Neural progenitor cell (in vitro differentiated cells): ENCODE measurements at regions not wholly inside any gene's neighbourhood (a gene's known extent, or its start where the extent isn't known, plus 50 kb on each side); places are given as distances from the start of the nearest gene placed in this dataset.

Experiments
- DNase-seq: peaks from one replicate; pipeline ENCODE4 v3.0.0-alpha.2; 2016; ENCODE audit warnings: low spot score
- H2AFZ ChIP-seq: fragments of 200-600 bp; sonication (generic); replicated peaks from 2 replicates; pipeline ENCODE4 v1.6.1; 2016; ENCODE audit warnings: antibody characterized with exemption
- H3F3A ChIP-seq: fragments of 200-600 bp; sonication (generic); 2 replicates; pipeline ENCODE4 v1.6.1; 2016; ENCODE audit warnings: antibody characterized with exemption, low read depth
- H3K27ac ChIP-seq: fragments of 200-600 bp; sonication (generic); 2 replicates; pipeline ENCODE4 v1.5.1; 2016; ENCODE audit warnings: mild to moderate bottlenecking
- H3K27me3 ChIP-seq: fragments of 200-600 bp; sonication (generic); 2 replicates; pipeline ENCODE4 v1.6.1; 2016; ENCODE audit warnings: mild to moderate bottlenecking, moderate library complexity
- H3K36me3 ChIP-seq: fragments of 200-600 bp; sonication (generic); 2 replicates; pipeline ENCODE4 v1.5.1; 2016
- H3K4me1 ChIP-seq: fragments of 200-600 bp; sonication (generic); 2 replicates; pipeline ENCODE4 v1.6.1; 2016; ENCODE audit warnings: mixed run types
- H3K4me2 ChIP-seq: fragments of 200-600 bp; sonication (generic); 2 replicates; pipeline ENCODE4 v1.6.1; 2016
- H3K4me3 ChIP-seq: fragments of 200-600 bp; sonication (generic); 2 replicates; pipeline ENCODE4 v1.5.1; 2016
- H3K79me2 ChIP-seq: fragments of 200-600 bp; sonication (generic); 2 replicates; pipeline ENCODE4 v1.6.1; 2016; ENCODE audit warnings: low read depth
- H3K9ac ChIP-seq: fragments of 200-600 bp; sonication (generic); 2 replicates; pipeline ENCODE4 v1.6.1; 2016
- H3K9me3 ChIP-seq: fragments of 200-600 bp; sonication (generic); 2 replicates; pipeline ENCODE4 v1.5.1; 2016; ENCODE audit warnings: low read depth
- H4K20me1 ChIP-seq: fragments of 200-600 bp; sonication (generic); 2 replicates; pipeline ENCODE4 v1.6.1; 2016; ENCODE audit warnings: low read depth
- H3K27ac Mint-ChIP-seq: 3 replicates; pipeline ENCODE4 v1.8.0; 2021; ENCODE audit warnings: mixed read lengths
- H3K27me3 Mint-ChIP-seq: 2 replicates; pipeline ENCODE4 v1.8.0; 2022; ENCODE audit warnings: low read depth, mild to moderate bottlenecking, inconsistent platforms, moderate library complexity, mixed read lengths; ENCODE audit not compliant: insufficient read depth
- H3K36me3 Mint-ChIP-seq: 3 replicates; pipeline ENCODE4 v1.8.0; 2021; ENCODE audit warnings: mixed read lengths
- H3K4me1 Mint-ChIP-seq: 3 replicates; pipeline ENCODE4 v1.8.0; 2021; ENCODE audit warnings: mixed read lengths
- H3K4me3 Mint-ChIP-seq: 3 replicates; pipeline ENCODE4 v1.8.0; 2021; ENCODE audit warnings: mild to moderate bottlenecking, moderate library complexity, mixed read lengths
- H3K9me3 Mint-ChIP-seq: 3 replicates; pipeline ENCODE4 v1.8.0; 2020; ENCODE audit warnings: mixed read lengths
- EZH2 ChIP-seq: fragments of 200-600 bp; sonication (generic); IDR thresholded peaks from 2 replicates; pipeline ENCODE4 v1.6.1; 2017; ENCODE audit warnings: antibody characterized with exemption, mild to moderate bottlenecking, moderate library complexity
- EZH2phosphoT487 ChIP-seq: fragments of 200-600 bp; sonication (generic); IDR thresholded peaks from 2 replicates; pipeline ENCODE4 v1.6.1; 2017; ENCODE audit warnings: antibody characterized with exemption
- TF ChIP-seq, protein P1 (sequence below): fragments of 200-600 bp; sonication (generic); IDR thresholded peaks from 2 replicates; pipeline ENCODE4 v1.5.1; 2017; ENCODE audit warnings: antibody characterized with exemption, mild to moderate bottlenecking

DNA sequence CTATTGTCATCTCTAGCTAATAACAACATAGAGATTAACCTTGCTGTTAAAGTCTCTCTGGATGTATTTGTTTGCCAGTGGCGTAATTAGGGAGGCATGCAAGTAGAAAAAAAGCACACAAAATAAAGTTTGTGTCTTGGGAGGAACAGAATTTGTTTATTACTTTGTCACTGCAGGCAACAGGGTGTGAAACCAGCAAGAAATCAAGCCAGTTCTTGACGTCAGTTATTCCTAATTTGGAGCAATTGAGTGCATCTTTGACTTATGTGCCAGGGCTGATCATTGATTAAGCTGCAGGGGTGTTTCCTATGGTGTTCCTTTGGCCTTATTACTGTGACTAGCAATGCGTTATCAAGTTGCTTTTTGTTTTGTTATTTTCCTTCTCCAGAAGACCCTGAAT lies 751.0 kb downstream of the KCNA4 start:
- peaks cover 3% of the 10 kb centered on the region for H3K4me1 Mint-ChIP-seq
- no peaks in the 10 kb centered on the region for H3K36me3 ChIP-seq
- H2AFZ ChIP-seq, result no peak overlapping the region
- H4K20me1 ChIP-seq, result no peaks in the 10 kb centered on the region
- no peaks in the 10 kb centered on the region for H3K9me3 ChIP-seq
- H3F3A ChIP-seq, result no peaks in the 10 kb centered on the region
- DNase-seq, result no peak
- H3K9me3 Mint-ChIP-seq, result no peaks in the 10 kb centered on the region
- H3K4me3 Mint-ChIP-seq, result no peak overlapping the region
- no peaks in the 10 kb centered on the region for H3K36me3 Mint-ChIP-seq
- no peak overlapping the region for H3K4me3 ChIP-seq
- H3K27ac ChIP-seq, result no peak overlapping the region
- H3K9ac ChIP-seq, result no peak overlapping the region
- H3K27me3 ChIP-seq, result no peaks in the 10 kb centered on the region
- H3K79me2 ChIP-seq, result no peaks in the 10 kb centered on the region
- no peak overlapping the region for H3K27ac Mint-ChIP-seq
- no peak for TF ChIP-seq EZH2phosphoT487
- TF ChIP-seq EZH2, result no peak
- TF ChIP-seq, protein P1, sequence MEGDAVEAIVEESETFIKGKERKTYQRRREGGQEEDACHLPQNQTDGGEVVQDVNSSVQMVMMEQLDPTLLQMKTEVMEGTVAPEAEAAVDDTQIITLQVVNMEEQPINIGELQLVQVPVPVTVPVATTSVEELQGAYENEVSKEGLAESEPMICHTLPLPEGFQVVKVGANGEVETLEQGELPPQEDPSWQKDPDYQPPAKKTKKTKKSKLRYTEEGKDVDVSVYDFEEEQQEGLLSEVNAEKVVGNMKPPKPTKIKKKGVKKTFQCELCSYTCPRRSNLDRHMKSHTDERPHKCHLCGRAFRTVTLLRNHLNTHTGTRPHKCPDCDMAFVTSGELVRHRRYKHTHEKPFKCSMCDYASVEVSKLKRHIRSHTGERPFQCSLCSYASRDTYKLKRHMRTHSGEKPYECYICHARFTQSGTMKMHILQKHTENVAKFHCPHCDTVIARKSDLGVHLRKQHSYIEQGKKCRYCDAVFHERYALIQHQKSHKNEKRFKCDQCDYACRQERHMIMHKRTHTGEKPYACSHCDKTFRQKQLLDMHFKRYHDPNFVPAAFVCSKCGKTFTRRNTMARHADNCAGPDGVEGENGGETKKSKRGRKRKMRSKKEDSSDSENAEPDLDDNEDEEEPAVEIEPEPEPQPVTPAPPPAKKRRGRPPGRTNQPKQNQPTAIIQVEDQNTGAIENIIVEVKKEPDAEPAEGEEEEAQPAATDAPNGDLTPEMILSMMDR, result no peak
- no peaks in the 10 kb centered on the region for H3K27me3 Mint-ChIP-seq
- no peaks in the 10 kb centered on the region for H3K4me1 ChIP-seq
- no peak overlapping the region for H3K4me2 ChIP-seq

DNA sequence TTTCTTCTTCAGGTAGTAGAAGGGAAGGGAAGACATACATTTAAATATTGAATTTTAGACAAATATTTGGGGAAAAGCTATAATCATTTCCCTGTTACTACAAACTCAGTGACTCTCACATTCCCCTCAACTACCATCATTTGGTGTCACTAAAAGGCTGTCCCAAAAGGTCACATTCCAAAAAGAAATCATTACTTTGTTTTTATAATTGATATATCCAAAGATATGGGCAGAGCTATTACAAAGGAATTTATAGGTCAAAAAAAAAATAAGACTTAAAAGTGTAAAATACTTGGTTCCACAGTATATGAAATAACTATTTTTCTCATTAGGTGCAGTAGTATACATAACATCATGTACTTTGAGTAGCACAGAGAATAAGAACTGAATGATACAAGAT lies 751.4 kb downstream of the KCNA4 start:
- no peak overlapping the region for H3K4me2 ChIP-seq
- H3K27me3 ChIP-seq, result no peaks in the 10 kb centered on the region
- no peaks in the 10 kb centered on the region for H3K36me3 ChIP-seq
- H3F3A ChIP-seq, result no peaks in the 10 kb centered on the region
- H4K20me1 ChIP-seq, result no peaks in the 10 kb centered on the region
- H3K79me2 ChIP-seq, result no peaks in the 10 kb centered on the region
- Mint-ChIP-seq H3K36me3 (no peaks in the 10 kb centered on the region), H3K4me3 (no peak overlapping the region), H3K27me3 (no peaks in the 10 kb centered on the region), H3K9me3 (no peaks in the 10 kb centered on the region), H3K4me1 (peaks cover 3% of the 10 kb centered on the region), H3K27ac (no peak overlapping the region)
- H3K27ac ChIP-seq, result no peak overlapping the region
- H3K9ac ChIP-seq, result no peak overlapping the region
- H3K9me3 ChIP-seq, result no peaks in the 10 kb centered on the region
- no peak for DNase-seq
- no peaks in the 10 kb centered on the region for H3K4me1 ChIP-seq
- no peak overlapping the region for H3K4me3 ChIP-seq
- TF ChIP-seq EZH2, result no peak
- TF ChIP-seq, protein P1, result no peak
- TF ChIP-seq EZH2phosphoT487, result no peak
- no peak overlapping the region for H2AFZ ChIP-seq

DNA sequence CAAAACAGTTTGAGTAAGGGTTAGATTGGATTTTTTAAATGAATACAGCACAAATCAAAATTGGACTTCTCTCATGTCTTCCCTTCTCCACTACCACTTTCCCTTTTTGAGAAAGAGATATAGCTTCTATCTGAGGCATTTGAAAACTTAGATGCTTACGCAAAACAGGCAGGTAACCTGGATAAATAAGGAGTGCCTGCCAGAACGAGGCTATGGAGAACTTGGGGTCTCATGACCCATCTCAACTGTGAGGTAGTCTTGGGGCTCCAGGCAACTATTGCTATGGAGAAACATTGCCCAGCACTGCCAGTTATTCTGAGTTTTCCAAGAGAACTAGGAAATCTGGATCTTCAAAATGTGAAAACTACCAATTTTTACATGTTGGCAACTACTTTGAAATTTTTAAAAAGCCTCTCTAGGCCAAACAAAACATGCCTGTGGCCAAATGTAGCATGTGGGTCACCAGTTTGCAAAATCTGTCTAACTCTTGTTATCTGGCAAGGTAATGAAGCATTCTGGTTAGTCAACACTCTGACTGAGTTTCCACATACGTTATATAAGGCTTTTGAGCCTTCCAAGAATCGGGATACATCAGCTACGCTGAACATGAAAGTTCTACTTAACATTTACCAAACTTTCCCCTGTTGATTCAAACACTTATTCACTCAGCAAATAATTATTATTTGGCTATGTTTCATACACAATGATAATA lies 752.7 kb downstream of the KCNA4 start:
- Histone ChIP-seq H3K4me3 (no peak overlapping the region), H3F3A (no peaks in the 10 kb centered on the region), H3K9ac (no peak overlapping the region), H3K27ac (no peak overlapping the region), H3K4me1 (no peaks in the 10 kb centered on the region), H3K79me2 (no peaks in the 10 kb centered on the region), H2AFZ (peak overlapping the region; percentile 2), H3K9me3 (no peaks in the 10 kb centered on the region), H4K20me1 (no peaks in the 10 kb centered on the region), H3K36me3 (no peaks in the 10 kb centered on the region), H3K27me3 (no peaks in the 10 kb centered on the region), H3K4me2 (no peak overlapping the region)
- Mint-ChIP-seq H3K27ac (no peak overlapping the region), H3K36me3 (no peaks in the 10 kb centered on the region), H3K4me3 (no peak overlapping the region), H3K4me1 (peaks cover 3% of the 10 kb centered on the region), H3K27me3 (no peaks in the 10 kb centered on the region), H3K9me3 (no peaks in the 10 kb centered on the region)
- TF ChIP-seq EZH2, result no peak
- TF ChIP-seq, protein P1, result no peak
- TF ChIP-seq EZH2phosphoT487, result no peak
- DNase-seq, result no peak
